B cell (primary cell): ENCODE measurements at regions not wholly inside any gene's neighbourhood (a gene's known extent, or its start where the extent isn't known, plus 50 kb on each side); places are given as distances from the start of the nearest gene placed in this dataset.

ENCODE experiments used
- EZH2 ChIP-seq: IDR thresholded peaks from 2 replicates; pipeline ENCODE4 v1.6.1; 2012; ENCODE audit warnings: borderline replicate concordance, low read depth, mild to moderate bottlenecking, moderate library complexity, low read length; ENCODE audit not compliant: insufficient read depth, poor library complexity, severe bottlenecking
- TF ChIP-seq, protein P1 (sequence below): fragments of 200-600 bp; IDR thresholded peaks from one replicate; pipeline ENCODE4 v1.8.0; 2022; ENCODE audit warnings: antibody characterized with exemption, mild to moderate bottlenecking

DNA sequence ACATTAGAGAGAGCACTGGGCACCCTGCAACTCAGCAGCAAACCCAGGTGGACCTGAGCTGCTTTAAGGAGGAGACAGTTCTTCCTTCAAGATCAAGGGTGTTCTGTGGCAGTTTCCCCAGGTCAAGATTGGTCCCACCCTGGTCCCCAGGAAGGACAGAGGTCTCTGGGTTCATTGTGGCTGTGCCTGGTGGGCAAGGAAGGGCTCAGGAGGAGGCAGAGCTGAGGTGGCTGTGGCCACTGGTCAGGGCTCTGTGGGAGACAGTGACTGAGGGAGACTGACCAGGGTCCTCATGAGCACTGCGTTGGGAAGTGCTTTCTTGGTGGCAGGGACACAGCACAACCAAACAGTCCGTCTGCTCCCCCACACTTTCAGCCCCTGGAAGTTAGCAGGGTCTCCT lies 141.3 kb downstream of the FCRL5 start:
- TF ChIP-seq, protein P1, sequence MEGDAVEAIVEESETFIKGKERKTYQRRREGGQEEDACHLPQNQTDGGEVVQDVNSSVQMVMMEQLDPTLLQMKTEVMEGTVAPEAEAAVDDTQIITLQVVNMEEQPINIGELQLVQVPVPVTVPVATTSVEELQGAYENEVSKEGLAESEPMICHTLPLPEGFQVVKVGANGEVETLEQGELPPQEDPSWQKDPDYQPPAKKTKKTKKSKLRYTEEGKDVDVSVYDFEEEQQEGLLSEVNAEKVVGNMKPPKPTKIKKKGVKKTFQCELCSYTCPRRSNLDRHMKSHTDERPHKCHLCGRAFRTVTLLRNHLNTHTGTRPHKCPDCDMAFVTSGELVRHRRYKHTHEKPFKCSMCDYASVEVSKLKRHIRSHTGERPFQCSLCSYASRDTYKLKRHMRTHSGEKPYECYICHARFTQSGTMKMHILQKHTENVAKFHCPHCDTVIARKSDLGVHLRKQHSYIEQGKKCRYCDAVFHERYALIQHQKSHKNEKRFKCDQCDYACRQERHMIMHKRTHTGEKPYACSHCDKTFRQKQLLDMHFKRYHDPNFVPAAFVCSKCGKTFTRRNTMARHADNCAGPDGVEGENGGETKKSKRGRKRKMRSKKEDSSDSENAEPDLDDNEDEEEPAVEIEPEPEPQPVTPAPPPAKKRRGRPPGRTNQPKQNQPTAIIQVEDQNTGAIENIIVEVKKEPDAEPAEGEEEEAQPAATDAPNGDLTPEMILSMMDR, result no peak
- no peak for TF ChIP-seq EZH2
